SH-SY5Y (cell line): ENCODE measurements at regions not wholly inside any gene's neighbourhood (a gene's known extent, or its start where the extent isn't known, plus 50 kb on each side); places are given as distances from the start of the nearest gene placed in this dataset.

Experiments used
- GATA2 ChIP-seq: IDR thresholded peaks from 2 replicates; pipeline ENCODE4 v1.6.1; 2011; ENCODE audit warnings: mild to moderate bottlenecking, low read depth, low read length
- GATA3 ChIP-seq: IDR thresholded peaks from 2 replicates; pipeline ENCODE4 v1.6.1; 2011; ENCODE audit warnings: low read depth, mild to moderate bottlenecking, low read length, moderate library complexity

GRCh38 chr11:79720115-79720514, 279.3 kb upstream of the TENM4 start:
- TF ChIP-seq GATA3 (no peak), GATA2 (no peak)
